H9 (cell line): ENCODE measurements at regions not wholly inside any gene's neighbourhood (a gene's known extent, or its start where the extent isn't known, plus 50 kb on each side); places are given as distances from the start of the nearest gene placed in this dataset.

Experiments used
- DNase-seq: peaks from one replicate; pipeline ENCODE4 v3.0.0-alpha.2; 2017
- H2AFZ ChIP-seq: one replicate; pipeline ENCODE4 v1.6.1; 2013; ENCODE audit warnings: mild to moderate bottlenecking, low read length, control low read depth, moderate library complexity
- H2AK5ac ChIP-seq: 2 replicates; pipeline ENCODE4 v1.6.1; 2013; ENCODE audit warnings: low read length, control low read depth, mixed read lengths; ENCODE audit not compliant: insufficient read length
- H2BK120ac ChIP-seq: one replicate; pipeline ENCODE4 v1.6.1; 2013; ENCODE audit warnings: low read depth, mild to moderate bottlenecking, low read length, control low read depth, inconsistent platforms; ENCODE audit not compliant: poor library complexity, severe bottlenecking
- H2BK12ac ChIP-seq: 2 replicates; pipeline ENCODE4 v1.6.1; 2013; ENCODE audit warnings: low read length, control low read depth, mixed read lengths, low read depth; ENCODE audit not compliant: insufficient read length
- H2BK15ac ChIP-seq: 2 replicates; pipeline ENCODE4 v1.6.1; 2013; ENCODE audit warnings: low read depth, low read length, control low read depth
- H2BK20ac ChIP-seq: one replicate; pipeline ENCODE4 v1.6.1; 2013; ENCODE audit warnings: low read depth, mild to moderate bottlenecking, low read length, control low read depth, inconsistent platforms; ENCODE audit not compliant: poor library complexity, severe bottlenecking
- H2BK5ac ChIP-seq: 2 replicates; pipeline ENCODE4 v1.6.1; 2013; ENCODE audit warnings: low read length, control low read depth, mixed read lengths; ENCODE audit not compliant: insufficient read length
- H3K14ac ChIP-seq: 2 replicates; pipeline ENCODE4 v1.6.1; 2013; ENCODE audit warnings: low read length, control low read depth; ENCODE audit not compliant: insufficient read depth
- H3K18ac ChIP-seq: 2 replicates; pipeline ENCODE4 v1.6.1; 2013; ENCODE audit warnings: low read depth, mild to moderate bottlenecking, mixed read lengths, low read length, control low read depth; ENCODE audit not compliant: insufficient read length
- H3K23ac ChIP-seq: 2 replicates; pipeline ENCODE4 v1.6.1; 2013; ENCODE audit warnings: low read length, control low read depth, mixed read lengths, low read depth; ENCODE audit not compliant: insufficient read length
- H3K23me2 ChIP-seq: 2 replicates; pipeline ENCODE4 v1.6.1; 2013; ENCODE audit warnings: low read depth, mild to moderate bottlenecking, mixed read lengths, low read length, control low read depth; ENCODE audit not compliant: insufficient read length, poor library complexity, severe bottlenecking
- H3K27ac ChIP-seq: 2 replicates; pipeline ENCODE4 v1.5.1; 2013; ENCODE audit warnings: low read length, control low read depth, mixed read lengths, low read depth; ENCODE audit not compliant: insufficient read length
- H3K27me3 ChIP-seq: 2 replicates; pipeline ENCODE4 v1.6.1; 2013; ENCODE audit warnings: low read length, control low read depth, inconsistent platforms; ENCODE audit not compliant: insufficient read depth
- H3K4ac ChIP-seq: 2 replicates; pipeline ENCODE4 v1.6.1; 2013; ENCODE audit warnings: low read depth, mild to moderate bottlenecking, control low read depth, inconsistent platforms, low read length, moderate library complexity
- H3K4me1 ChIP-seq: 2 replicates; pipeline ENCODE4 v1.6.1; 2013; ENCODE audit warnings: low read length, control low read depth, inconsistent platforms; ENCODE audit not compliant: insufficient read depth
- H3K4me2 ChIP-seq: 2 replicates; pipeline ENCODE4 v1.6.1; 2013; ENCODE audit warnings: low read length, control low read depth, mixed read lengths; ENCODE audit not compliant: insufficient read length, insufficient read depth
- H3K56ac ChIP-seq: 2 replicates; pipeline ENCODE4 v1.6.1; 2013; ENCODE audit warnings: low read depth, mild to moderate bottlenecking, mixed read lengths, low read length, control low read depth; ENCODE audit not compliant: insufficient read length
- H3K79me1 ChIP-seq: 2 replicates; pipeline ENCODE4 v1.6.1; 2013; ENCODE audit warnings: low read depth, mild to moderate bottlenecking, moderate library complexity, low read length, control low read depth, inconsistent platforms; ENCODE audit not compliant: insufficient read depth, poor library complexity, severe bottlenecking
- H3K79me2 ChIP-seq: 2 replicates; pipeline ENCODE4 v1.6.1; 2013; ENCODE audit warnings: low read length, control low read depth, inconsistent platforms; ENCODE audit not compliant: insufficient read depth
- H3K9ac ChIP-seq: 2 replicates; pipeline ENCODE4 v1.6.1; 2013; ENCODE audit warnings: low read length, control low read depth, mixed read lengths; ENCODE audit not compliant: insufficient read length; ENCODE audit errors: extremely low read depth
- H3K9me3 ChIP-seq: one replicate; pipeline ENCODE4 v1.6.1; 2013; ENCODE audit warnings: low read depth, low read length, inconsistent platforms; ENCODE audit not compliant: control insufficient read depth
- H3T11ph ChIP-seq: one replicate; pipeline ENCODE4 v1.6.1; 2013; ENCODE audit warnings: mild to moderate bottlenecking, low read length, control low read depth, inconsistent platforms
- H4K20me1 ChIP-seq: one replicate; pipeline ENCODE4 v1.6.1; 2013; ENCODE audit not compliant: control insufficient read depth, insufficient read length, insufficient read depth
- H4K5ac ChIP-seq: 2 replicates; pipeline ENCODE4 v1.6.1; 2013; ENCODE audit warnings: low read depth, mild to moderate bottlenecking, mixed read lengths, low read length, control low read depth; ENCODE audit not compliant: insufficient read length
- H4K8ac ChIP-seq: replicated peaks from 2 replicates; pipeline ENCODE4 v1.6.1; 2013; ENCODE audit warnings: low read length, control low read depth, mixed read lengths, low read depth; ENCODE audit not compliant: insufficient read length
- H4K91ac ChIP-seq: 2 replicates; pipeline ENCODE4 v1.6.1; 2013; ENCODE audit warnings: low read depth, mild to moderate bottlenecking, moderate library complexity, mixed read lengths, low read length, control low read depth; ENCODE audit not compliant: insufficient read length
- H3K27ac Mint-ChIP-seq, 3 experiments: 2 replicates in 2 of 3; 3 replicates in 1 of 3; pipeline ENCODE4 v1.8.0; 2020 to 2021; ENCODE audit warnings: mixed read lengths in 3 of 3, mild to moderate bottlenecking in 1 of 3, moderate library complexity in 1 of 3
- H3K27me3 Mint-ChIP-seq: 2 replicates; pipeline ENCODE4 v1.8.0; 2021; ENCODE audit warnings: low read depth, mild to moderate bottlenecking, moderate library complexity, mixed read lengths
- H3K36me3 Mint-ChIP-seq, 3 experiments: 2 replicates in 2 of 3; 3 replicates in 1 of 3; pipeline ENCODE4 v1.8.0; 2020 to 2021; ENCODE audit warnings: low read depth in 3 of 3, mixed read lengths in 3 of 3; ENCODE audit not compliant: insufficient read depth in 1 of 3
- H3K4me1 Mint-ChIP-seq, 2 experiments: 2 replicates each; pipeline ENCODE4 v1.8.0; 2020; ENCODE audit warnings: mixed read lengths in 2 of 2
- H3K4me3 Mint-ChIP-seq, 2 experiments: 2 replicates in 1 of 2; 3 replicates in 1 of 2; pipeline ENCODE4 v1.8.0; 2020 to 2021; ENCODE audit warnings: mild to moderate bottlenecking in 2 of 2, mixed read lengths in 2 of 2, moderate library complexity in 1 of 2
- H3K9me3 Mint-ChIP-seq, 2 experiments: 2 replicates in 1 of 2; 3 replicates in 1 of 2; pipeline ENCODE4 v1.8.0; 2020; ENCODE audit warnings: mild to moderate bottlenecking in 2 of 2, mixed read lengths in 2 of 2, moderate library complexity in 1 of 2
- WGBS: extraction: QIAGEN DNeasy Blood & Tissue Kit; methylation state at CpG from one replicate; pipeline ENCODE4 v1.1.7; 2013; ENCODE audit warnings: missing lambda C conversion rate, low lambda C conversion rate, mixed read lengths; ENCODE audit not compliant: insufficient read length; ENCODE audit errors: extremely low coverage; 5-methylcytosine and 5-hydroxymethylcytosine counted together
- TF ChIP-seq, protein P1 (sequence below): fragments of 200-600 bp; sonication (generic); conservative IDR thresholded peaks from 3 replicates; pipeline ENCODE4 v1.8.0; 2021; ENCODE audit warnings: antibody characterized with exemption, mild to moderate bottlenecking

DNA sequence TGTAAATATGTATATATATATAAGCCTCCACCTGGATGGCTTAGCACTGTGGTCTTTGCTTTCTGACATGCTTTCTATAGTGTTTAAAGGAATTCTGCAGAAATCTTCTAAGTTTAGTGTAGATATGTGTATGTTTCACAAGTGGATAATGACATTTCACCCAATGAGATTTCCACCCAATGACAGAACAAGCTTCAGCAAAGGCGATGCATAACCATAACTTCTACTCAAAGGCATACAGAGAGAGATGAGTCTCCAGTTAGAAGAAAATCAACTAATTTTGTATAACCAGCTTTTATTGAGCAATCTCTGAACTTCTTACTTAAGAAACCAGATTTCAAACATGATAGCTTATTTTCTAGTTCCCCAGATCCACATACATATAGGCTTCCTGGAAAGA lies 134.0 kb downstream of the DYRK2 start:
- no peaks in the 10 kb centered on the region for H3K79me2 ChIP-seq
- H2AK5ac ChIP-seq: no peak overlapping the region
- no peaks in the 10 kb centered on the region for H4K20me1 ChIP-seq
- no peak overlapping the region for H3K4ac ChIP-seq
- H3K14ac ChIP-seq: no peak overlapping the region
- H3K23me2 ChIP-seq: no peaks in the 10 kb centered on the region
- H3T11ph ChIP-seq: no peak overlapping the region
- no peak overlapping the region for H3K56ac ChIP-seq
- no peak overlapping the region for H4K8ac ChIP-seq
- Mint-ChIP-seq H3K9me3 (no peaks in the 10 kb centered on the region; a peak in 1 of 5 replicates), H3K4me3 (no peak overlapping the region), H3K27me3 (no peaks in the 10 kb centered on the region), H3K27ac (no peak overlapping the region), H3K4me1 (peaks cover 4 to 6% of the 10 kb centered on the region in 2 experiments; a peak in 3 of 4 replicates), H3K36me3 (no peaks in the 10 kb centered on the region)
- no peak overlapping the region for H3K4me2 ChIP-seq
- H4K5ac ChIP-seq: no peak overlapping the region
- no peak overlapping the region for H2BK20ac ChIP-seq
- H3K9ac ChIP-seq: no peak overlapping the region
- H3K9me3 ChIP-seq: no peaks in the 10 kb centered on the region
- no CpG with 5 or more reads among the region's 1 CpG for WGBS
- no peak overlapping the region for H2BK120ac ChIP-seq
- no peak overlapping the region for H2BK5ac ChIP-seq
- no peak for DNase-seq
- no peak overlapping the region for H3K27ac ChIP-seq
- no peaks in the 10 kb centered on the region for H3K4me1 ChIP-seq
- no peaks in the 10 kb centered on the region for H3K27me3 ChIP-seq
- no peak overlapping the region for H3K18ac ChIP-seq
- H4K91ac ChIP-seq: no peak overlapping the region
- H3K79me1 ChIP-seq: no peaks in the 10 kb centered on the region
- TF ChIP-seq, protein P1, sequence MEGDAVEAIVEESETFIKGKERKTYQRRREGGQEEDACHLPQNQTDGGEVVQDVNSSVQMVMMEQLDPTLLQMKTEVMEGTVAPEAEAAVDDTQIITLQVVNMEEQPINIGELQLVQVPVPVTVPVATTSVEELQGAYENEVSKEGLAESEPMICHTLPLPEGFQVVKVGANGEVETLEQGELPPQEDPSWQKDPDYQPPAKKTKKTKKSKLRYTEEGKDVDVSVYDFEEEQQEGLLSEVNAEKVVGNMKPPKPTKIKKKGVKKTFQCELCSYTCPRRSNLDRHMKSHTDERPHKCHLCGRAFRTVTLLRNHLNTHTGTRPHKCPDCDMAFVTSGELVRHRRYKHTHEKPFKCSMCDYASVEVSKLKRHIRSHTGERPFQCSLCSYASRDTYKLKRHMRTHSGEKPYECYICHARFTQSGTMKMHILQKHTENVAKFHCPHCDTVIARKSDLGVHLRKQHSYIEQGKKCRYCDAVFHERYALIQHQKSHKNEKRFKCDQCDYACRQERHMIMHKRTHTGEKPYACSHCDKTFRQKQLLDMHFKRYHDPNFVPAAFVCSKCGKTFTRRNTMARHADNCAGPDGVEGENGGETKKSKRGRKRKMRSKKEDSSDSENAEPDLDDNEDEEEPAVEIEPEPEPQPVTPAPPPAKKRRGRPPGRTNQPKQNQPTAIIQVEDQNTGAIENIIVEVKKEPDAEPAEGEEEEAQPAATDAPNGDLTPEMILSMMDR: no peak
- H2BK15ac ChIP-seq: no peak overlapping the region
- H2AFZ ChIP-seq: no peak overlapping the region
- H2BK12ac ChIP-seq: no peak overlapping the region
- no peak overlapping the region for H3K23ac ChIP-seq
